Cardiac muscle cell (in vitro differentiated cells and primary cell): ENCODE measurements at regions not wholly inside any gene's neighbourhood (a gene's known extent, or its start where the extent isn't known, plus 50 kb on each side); places are given as distances from the start of the nearest gene placed in this dataset.

Source experiments
- DNase-seq, 2 donors: peaks; one replicate each; pipeline versions ENCODE4 v3.0.0 to v3.0.0-alpha.2; 2010 to 2017; ENCODE audit warnings: low read depth in 1 of 2, low spot score in 1 of 2
- H3K27ac ChIP-seq: fragments of 200-600 bp; sonication (generic); 2 replicates; pipeline ENCODE4 v1.5.1; 2016
- H3K27me3 ChIP-seq: fragments of 200-600 bp; sonication (generic); 2 replicates; pipeline ENCODE4 v1.6.0; 2016; ENCODE audit warnings: control low read depth
- H3K36me3 ChIP-seq: fragments of 200-600 bp; sonication (generic); 2 replicates; pipeline ENCODE4 v1.5.1; 2016; ENCODE audit warnings: control low read depth
- H3K4me1 ChIP-seq: fragments of 200-600 bp; sonication (generic); 2 replicates; pipeline ENCODE4 v1.8.1; 2017; ENCODE audit warnings: low read depth, mild to moderate bottlenecking, mixed run types
- H3K4me3 ChIP-seq: fragments of 200-600 bp; sonication (generic); 2 replicates; pipeline ENCODE4 v1.5.1; 2016; ENCODE audit warnings: mild to moderate bottlenecking
- H3K9me3 ChIP-seq: fragments of 200-600 bp; sonication (generic); 2 replicates; pipeline ENCODE4 v1.5.1; 2017; ENCODE audit warnings: low read depth, mild to moderate bottlenecking, control low read depth
- CTCF ChIP-seq: IDR thresholded peaks from 2 replicates; pipeline ENCODE4 v1.5.1; 2012; ENCODE audit warnings: low read depth, mild to moderate bottlenecking, low read length

GRCh38 chr5:90144625-90145327 lies 264.8 kb downstream of the CETN3 start:
- H3K4me1 ChIP-seq: no peaks in the 10 kb centered on the region
- H3K9me3 ChIP-seq: no peaks in the 10 kb centered on the region
- H3K27ac ChIP-seq: no peak overlapping the region
- peak in 1 of 2 donors; percentile 70 for DNase-seq
- H3K27me3 ChIP-seq: no peaks in the 10 kb centered on the region
- no peaks in the 10 kb centered on the region for H3K36me3 ChIP-seq
- H3K4me3 ChIP-seq: no peak overlapping the region
- TF ChIP-seq CTCF: no peak

- Histone ChIP-seq H3K4me1 (no peaks in the 10 kb centered on the region), H3K27ac (no peak overlapping the region), H3K27me3 (no peaks in the 10 kb centered on the region), H3K9me3 (no peaks in the 10 kb centered on the region), H3K4me3 (no peak overlapping the region), H3K36me3 (no peaks in the 10 kb centered on the region)
- TF ChIP-seq CTCF: no peak
- no peak for DNase-seq
Observed at GRCh38 chr5:90142541-90142940, 267.0 kb downstream of the CETN3 start.

- Histone ChIP-seq H3K4me1 (no peaks in the 10 kb centered on the region), H3K27ac (no peak overlapping the region), H3K4me3 (no peak overlapping the region), H3K9me3 (no peaks in the 10 kb centered on the region), H3K36me3 (no peaks in the 10 kb centered on the region), H3K27me3 (no peaks in the 10 kb centered on the region)
- TF ChIP-seq CTCF: no peak
- DNase-seq: no peak
Observed at GRCh38 chr5:90141984-90142383, 267.6 kb downstream of the CETN3 start.

- Histone ChIP-seq H3K27ac (no peak overlapping the region), H3K27me3 (no peaks in the 10 kb centered on the region), H3K4me1 (peaks cover 17% of the 10 kb centered on the region), H3K4me3 (no peak overlapping the region), H3K36me3 (no peaks in the 10 kb centered on the region), H3K9me3 (no peaks in the 10 kb centered on the region)
- no peak for TF ChIP-seq CTCF
- DNase-seq: no peak
Observed at GRCh38 chr5:90136952-90137528, 272.5 kb downstream of the CETN3 start.

- Histone ChIP-seq H3K27ac (no peak overlapping the region), H3K4me3 (no peak overlapping the region), H3K9me3 (no peaks in the 10 kb centered on the region), H3K4me1 (peaks cover 25% of the 10 kb centered on the region), H3K36me3 (no peaks in the 10 kb centered on the region), H3K27me3 (no peaks in the 10 kb centered on the region)
- no peak for TF ChIP-seq CTCF
- no peak for DNase-seq
Observed at GRCh38 chr5:90135779-90136378, 273.7 kb downstream of the CETN3 start.
